ENCODE measurements at regions not wholly inside any gene's neighbourhood (a gene's known extent, or its start where the extent isn't known, plus 50 kb on each side); places are given as distances from the start of the nearest gene placed in this dataset.

DNA sequence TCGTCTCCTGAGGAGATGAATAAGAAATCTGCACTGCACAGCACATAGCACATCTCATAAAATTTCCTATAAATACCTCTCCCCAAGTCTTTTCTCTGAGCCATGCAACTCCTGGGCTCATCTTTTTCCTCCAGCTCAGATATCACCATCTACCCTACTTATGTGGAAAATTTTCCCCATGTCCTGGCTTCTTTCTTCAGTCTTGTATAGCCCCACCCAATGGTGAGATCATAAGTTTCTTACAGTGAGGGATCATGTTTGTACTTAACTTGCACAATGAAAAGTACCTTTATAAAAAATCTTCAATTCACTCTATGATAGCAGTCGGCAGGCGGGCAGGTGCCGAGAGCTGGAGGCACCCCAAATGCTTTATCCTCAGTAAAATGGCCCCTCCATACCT lies 198.6 kb upstream of the S100G start:
- no peak for DNase-seq

DNA sequence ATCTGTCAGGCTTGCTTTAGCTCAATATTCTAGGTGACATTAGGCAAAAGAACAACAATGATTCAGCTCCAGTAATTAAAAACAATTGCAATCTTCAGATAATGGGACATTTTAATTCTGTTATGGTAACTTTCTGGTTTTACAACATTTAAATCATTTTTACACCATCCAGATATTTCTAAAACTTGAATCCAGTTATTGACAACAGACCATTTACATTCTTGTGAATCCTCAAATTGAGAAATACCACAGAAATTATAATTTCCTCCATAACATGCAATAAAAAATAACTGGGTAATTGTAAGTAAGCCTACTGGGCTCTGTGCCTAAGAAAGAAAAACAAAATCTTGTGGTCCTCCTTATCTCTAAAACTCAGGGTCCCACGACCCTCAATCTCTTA lies 195.0 kb upstream of the S100G start:
- DNase-seq, result no peak

- DNase-seq, result no peak
Measured at GRCh38 chrX:16457239-16457638, 192.7 kb upstream of the S100G start.

GRCh38 chrX:16458208-16458607 lies 191.8 kb upstream of the S100G start:
- no peak for DNase-seq

GRCh38 chrX:16459008-16459407 lies 190.9 kb upstream of the S100G start:
- DNase-seq, result no peak

- no peak for DNase-seq
Measured at GRCh38 chrX:16461968-16462367, 188.0 kb upstream of the S100G start.

GRCh38 chrX:16462912-16463311 lies 187.0 kb upstream of the S100G start:
- DNase-seq, result peak; percentile 6

DNA sequence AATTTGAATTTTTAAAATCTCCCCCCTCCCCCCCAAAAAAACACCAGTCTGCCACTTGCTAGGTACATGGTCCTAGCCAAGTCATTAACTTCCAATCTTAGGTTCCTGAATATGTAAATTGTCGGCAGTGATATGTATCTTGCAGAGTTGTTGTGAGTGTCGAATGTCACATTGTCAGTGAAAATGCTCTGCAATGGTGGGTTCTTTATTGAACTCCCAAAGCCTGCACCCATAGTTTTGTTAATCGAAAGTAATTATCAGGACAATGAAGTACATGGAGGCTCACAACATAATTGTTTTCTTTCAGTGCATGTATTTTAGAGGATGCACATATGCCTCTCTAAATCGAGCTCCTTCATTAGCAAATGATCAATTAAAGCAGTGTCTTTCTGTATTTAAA lies 185.6 kb upstream of the S100G start:
- no peak for DNase-seq

DNA sequence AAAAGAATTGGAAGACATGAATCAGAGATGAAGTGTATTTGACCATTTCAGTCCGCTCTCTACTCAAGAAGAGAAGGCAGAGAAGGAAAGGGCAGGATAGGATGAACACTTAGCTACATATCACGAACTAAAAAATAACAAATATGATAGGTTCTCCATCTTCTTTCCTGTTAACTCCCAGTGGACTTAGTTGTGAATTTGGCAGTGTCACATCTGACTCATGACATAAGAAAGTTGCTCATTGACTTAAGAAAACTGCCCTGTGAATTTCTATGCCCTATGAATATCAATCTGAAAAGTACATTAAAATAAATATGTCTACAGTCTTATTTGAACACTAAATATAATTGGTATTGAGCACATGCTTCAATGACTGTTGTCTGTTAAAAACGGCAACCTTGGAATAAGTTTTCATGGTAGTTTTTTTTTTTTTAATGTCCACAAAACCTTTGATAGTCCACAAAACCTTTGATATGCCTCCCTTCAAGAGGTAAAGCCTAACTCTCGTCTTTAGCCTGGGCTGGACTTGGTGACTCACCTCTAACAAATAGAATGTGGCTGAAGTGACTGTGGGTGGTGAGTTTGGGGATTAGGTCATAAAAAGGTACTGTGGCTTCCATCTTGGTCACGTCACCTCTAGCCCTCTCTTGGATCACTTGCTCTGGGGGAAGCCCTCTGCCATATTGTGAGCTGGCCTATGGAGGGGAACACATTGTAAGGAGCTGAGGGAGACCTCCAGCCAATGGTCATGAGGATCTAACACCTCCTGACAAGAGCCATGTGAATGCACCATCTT lies 184.7 kb upstream of the S100G start:
- DNase-seq, result no peak

GRCh38 chrX:16466640-16467432 lies 183.1 kb upstream of the S100G start:
- DNase-seq, result no peak

DNA sequence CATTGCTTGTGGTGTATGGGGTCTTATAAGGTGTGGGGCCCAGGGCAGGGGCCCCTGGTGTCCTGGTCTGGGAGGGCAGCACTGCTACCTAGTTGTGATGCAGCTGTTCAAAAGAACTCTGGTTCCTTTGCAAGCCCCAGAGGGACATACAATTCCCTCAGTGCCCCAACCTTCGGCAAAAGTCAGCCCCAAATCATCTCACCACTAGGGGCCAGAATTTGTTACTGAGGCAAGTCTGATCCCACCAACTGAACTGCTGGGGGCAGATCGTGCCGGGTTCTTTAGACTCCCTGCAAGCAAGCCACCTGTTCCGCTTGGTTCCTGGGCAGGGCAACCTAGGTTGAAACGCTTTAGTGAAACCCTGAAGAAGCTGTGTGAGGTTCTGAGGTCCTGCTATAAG lies 180.1 kb upstream of the S100G start:
- DNase-seq, result no peak

- DNase-seq, result no peak
Measured at GRCh38 chrX:16472345-16472744, 177.6 kb upstream of the S100G start.

- no peak for DNase-seq
Measured at GRCh38 chrX:16474511-16474910, 175.4 kb upstream of the S100G start.

DNA sequence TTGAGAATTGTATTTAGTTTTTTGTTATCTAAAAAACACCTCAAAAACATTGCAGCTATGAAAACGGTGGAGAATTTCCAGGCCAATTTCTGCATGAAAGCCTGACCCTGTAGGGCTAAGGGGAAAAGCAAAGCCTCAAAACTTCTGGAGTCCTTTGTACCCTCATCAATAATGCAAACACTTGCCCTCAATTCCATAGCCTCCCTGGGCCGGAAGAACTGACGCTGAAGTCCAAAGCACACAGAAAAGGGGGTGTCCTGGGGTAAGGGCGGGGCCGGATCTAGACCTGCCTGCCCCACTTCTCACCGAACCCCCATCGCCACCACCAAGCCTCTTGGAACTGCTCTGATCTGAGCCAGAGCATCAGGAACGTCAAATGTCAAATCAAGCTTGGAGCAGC lies 173.9 kb upstream of the S100G start:
- DNase-seq, result no peak

DNA sequence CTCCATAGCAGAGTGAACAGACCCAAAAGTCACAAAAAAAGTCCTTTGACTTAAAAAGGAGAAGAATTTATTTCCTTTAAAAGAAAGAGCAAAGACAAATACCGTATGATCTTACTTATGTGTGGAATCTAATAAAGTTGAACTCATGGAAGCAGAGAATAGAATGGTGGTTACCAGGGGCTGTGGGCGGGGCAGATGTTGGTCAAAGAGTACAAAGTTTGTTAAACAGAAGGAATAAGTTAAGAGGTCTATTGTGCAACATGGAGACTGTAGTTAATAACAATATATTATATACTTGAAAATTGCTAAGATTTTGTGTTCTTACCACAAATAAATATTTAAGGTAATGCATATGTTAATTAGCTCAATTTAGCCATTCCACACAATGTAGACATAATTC lies 173.3 kb upstream of the S100G start:
- no peak for DNase-seq

DNA sequence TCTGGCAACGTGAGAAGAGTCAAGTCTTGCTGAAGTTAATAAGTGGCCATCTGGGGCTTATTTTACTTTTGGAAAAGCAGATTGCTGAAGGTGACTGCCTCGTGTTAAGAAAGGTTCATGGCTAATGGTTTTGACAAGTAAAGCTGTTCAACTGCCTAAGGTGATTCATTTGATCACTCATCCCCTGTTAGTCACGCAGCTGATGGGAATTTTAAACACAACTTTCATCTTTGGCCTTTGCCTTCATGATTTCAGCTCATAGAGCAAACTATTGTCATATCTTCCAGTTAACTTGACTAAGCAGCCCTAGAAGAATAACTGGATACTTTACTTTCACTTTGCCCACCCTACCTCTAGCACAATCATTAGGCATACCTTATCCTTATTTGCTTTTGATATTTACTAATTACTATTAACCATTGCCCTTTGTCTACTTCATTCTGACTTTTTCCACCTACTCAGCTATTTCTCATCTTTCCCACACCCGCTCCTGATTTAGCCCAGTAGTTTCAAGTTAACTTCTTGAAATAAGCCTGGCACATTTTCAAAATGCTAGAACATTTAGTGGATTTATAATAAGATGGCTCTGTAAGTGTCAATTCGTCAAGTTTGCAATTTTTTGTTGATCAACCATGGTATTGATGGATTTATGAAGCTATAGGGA lies 170.6 kb upstream of the S100G start:
- no peak for DNase-seq

DNA sequence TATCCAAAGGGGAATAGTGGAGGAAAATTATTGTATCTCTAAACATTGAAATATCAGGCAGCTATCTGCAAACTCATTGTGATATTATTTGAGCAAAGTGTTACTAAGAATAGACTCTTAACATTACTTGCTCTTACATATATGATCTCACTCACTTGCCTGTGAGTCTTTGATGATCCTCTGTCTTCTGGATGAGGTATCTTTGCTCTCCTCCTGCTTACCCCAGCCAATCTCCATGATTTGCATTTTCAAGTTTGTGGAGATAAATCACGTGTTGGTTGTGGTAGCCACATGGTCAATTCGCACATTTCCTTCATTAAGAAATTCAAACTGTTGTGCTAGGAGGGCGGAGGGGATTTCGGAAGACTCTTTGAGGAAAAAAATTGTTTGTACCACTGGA lies 169.9 kb upstream of the S100G start:
- no peak for DNase-seq

DNA sequence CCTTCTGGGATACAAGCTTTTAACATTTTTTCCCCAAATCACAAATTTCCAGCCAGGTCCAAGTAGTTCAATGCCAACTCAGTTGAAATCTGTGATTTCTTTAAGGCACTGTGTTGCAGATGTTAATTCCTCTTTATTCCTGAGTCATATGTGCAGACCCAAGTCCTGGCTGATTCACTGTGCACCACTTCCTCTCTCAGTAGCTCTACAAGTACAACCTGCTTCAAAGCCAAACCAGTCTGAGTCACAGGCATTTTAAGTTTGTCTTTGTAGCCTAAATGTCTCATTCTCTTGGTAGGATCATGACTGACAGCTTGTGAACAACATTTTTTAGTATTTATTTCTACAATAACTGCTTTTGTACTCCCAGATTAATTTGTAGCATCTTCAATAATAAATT lies 165.6 kb upstream of the S100G start:
- no peak for DNase-seq

DNA sequence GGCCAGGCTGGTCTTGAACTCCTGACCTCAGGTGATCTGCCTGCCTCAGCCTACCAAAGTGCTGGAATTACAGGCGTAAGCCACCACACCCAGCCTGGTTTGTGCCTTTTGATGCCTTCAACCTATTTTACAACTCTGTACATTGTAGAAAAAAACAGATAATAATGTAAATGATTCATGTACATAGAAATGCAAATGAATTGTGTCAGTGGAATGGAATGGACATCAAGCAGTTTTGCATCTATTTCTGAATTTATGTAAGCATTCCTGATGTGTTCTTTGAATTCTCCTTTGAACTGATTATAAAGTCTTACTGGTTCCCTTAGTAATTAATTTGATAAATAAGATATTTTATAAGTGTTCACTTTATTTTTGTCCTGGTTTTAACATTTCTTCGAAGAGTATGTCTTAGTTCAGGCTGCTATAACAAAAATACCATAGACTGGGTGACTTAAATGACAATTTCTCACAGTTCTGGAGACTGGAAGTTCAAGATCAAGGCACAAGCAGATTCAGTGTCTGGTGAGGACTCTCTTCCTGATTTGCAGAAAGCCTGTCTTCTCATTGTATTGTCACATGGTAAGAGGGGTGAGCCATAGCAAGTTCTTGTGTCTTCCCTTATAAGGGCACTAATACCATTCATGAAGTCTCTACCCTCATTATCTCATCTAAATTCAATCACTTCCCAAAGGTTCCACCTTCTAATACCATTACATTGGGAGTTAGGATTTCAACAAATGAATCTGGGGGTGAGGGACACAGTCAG lies 162.2 kb upstream of the S100G start:
- no peak for DNase-seq

GRCh38 chrX:16488959-16489358 lies 161.0 kb upstream of the S100G start:
- DNase-seq, result no peak

DNA sequence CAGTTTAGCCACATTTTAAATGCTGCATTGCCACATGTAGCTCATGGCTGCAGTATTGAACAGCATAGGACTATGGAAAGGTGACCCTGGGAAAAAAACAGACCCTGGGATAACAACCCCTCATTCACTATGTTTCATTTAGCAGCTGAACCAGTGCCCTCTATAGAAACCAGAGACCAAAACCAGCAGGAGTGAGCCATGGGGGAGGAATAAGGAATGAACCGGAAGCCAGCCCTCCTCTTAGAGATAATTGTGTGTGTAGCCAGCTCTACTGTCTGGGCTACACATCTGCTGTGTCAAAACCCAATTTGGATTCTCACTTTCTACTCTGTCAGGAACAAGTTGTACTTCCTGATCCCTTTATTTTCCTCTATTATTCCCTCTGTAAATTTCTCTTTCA lies 158.5 kb upstream of the S100G start:
- DNase-seq, result no peak

DNA sequence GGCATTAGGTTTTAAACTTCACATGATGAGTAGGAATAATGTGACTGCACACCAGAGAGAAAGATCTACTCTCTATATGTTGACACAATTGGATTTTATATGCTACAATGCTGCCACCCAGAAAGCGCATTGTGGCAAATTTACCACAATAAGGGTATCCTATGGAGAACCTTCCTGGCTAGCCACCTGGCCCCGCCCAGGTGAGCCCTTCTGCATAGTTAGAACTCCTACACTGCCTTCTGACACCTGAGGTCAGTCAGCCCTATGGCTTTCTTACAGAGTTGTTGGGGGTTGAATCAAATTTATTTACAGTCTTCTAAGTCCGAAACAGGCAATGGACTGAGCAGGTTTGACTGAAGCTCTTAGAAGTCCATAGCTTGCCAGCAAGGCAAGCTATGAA lies 153.8 kb upstream of the S100G start:
- DNase-seq, result no peak

All from left kidney (tissue), 1 donor.